ENCODE measurements at regions not wholly inside any gene's neighbourhood (a gene's known extent, or its start where the extent isn't known, plus 50 kb on each side); places are given as distances from the start of the nearest gene placed in this dataset.

- TF ChIP-seq CTCF (IDR thresholded peaks at IDR 0.05): no peak
- no peak for DNase-seq
- no peaks in the 10 kb centered on the region for H3K9me3 Mint-ChIP-seq
- H3K27ac Mint-ChIP-seq: no peak overlapping the region
- H3K27me3 Mint-ChIP-seq (ENCODE audit: insufficient read depth): peaks cover 17% of the 10 kb centered on the region; the same call in 1 of the 2 replicates
- no peak overlapping the region for H3K4me3 Mint-ChIP-seq
- 0 out of 2 replicates have a peak, but pooled peaks cover 7% of the 10 kb centered on the region for H3K4me1 Mint-ChIP-seq (ENCODE audit: low read depth)
- no peaks in the 10 kb centered on the region for H3K36me3 Mint-ChIP-seq (ENCODE audit: low read depth)
These were observed 87.0 kb downstream of the EFNB1 start for GRCh38 chrX:68915778-68916177.

- DNase-seq: no peak
- H3K27me3 Mint-ChIP-seq (ENCODE audit: insufficient read depth): peaks cover 20% of the 10 kb centered on the region
- TF ChIP-seq CTCF (IDR thresholded peaks at IDR 0.05): no peak
- H3K4me1 Mint-ChIP-seq (ENCODE audit: low read depth): 0 out of 2 replicates have a peak, but pooled peaks cover 7% of the 10 kb centered on the region
- H3K4me3 Mint-ChIP-seq: no peak overlapping the region
- H3K9me3 Mint-ChIP-seq: no peaks in the 10 kb centered on the region
- H3K27ac Mint-ChIP-seq: no peak overlapping the region
- H3K36me3 Mint-ChIP-seq (ENCODE audit: low read depth): no peaks in the 10 kb centered on the region
These were observed 85.7 kb downstream of the EFNB1 start for GRCh38 chrX:68914479-68914946.

DNA sequence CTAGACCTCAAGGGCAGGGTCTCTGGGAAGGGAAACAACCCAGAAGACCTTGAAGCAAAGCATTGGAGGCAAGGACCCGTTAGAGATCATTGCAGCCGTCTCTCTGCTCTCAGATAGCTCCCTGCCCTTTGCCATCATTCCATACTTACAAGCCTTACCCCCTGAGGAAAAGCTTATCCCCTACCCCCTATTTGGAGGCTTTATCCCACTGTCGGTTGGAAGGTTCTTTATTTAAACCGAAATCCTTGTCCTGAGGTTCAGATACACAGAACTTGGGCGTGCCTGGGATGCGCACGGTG lies 84.4 kb downstream of the EFNB1 start:
- Mint-ChIP-seq H3K9me3 (no peaks in the 10 kb centered on the region), H3K27ac (no peak overlapping the region), H3K4me1 (ENCODE audit: low read depth) (0 out of 2 replicates have a peak, but pooled peaks cover 7% of the 10 kb centered on the region), H3K27me3 (ENCODE audit: insufficient read depth) (peaks cover 16% of the 10 kb centered on the region), H3K36me3 (ENCODE audit: low read depth) (no peaks in the 10 kb centered on the region), H3K4me3 (no peak overlapping the region)
- TF ChIP-seq CTCF (IDR thresholded peaks at IDR 0.05): no peak
- DNase-seq: no peak

GRCh38 chrX:68912113-68912512 lies 83.3 kb downstream of the EFNB1 start:
- Mint-ChIP-seq H3K27ac (no peak overlapping the region), H3K4me1 (ENCODE audit: low read depth) (0 out of 2 replicates have a peak, but pooled peaks cover 7% of the 10 kb centered on the region), H3K4me3 (no peak overlapping the region), H3K9me3 (no peaks in the 10 kb centered on the region), H3K36me3 (ENCODE audit: low read depth) (no peaks in the 10 kb centered on the region), H3K27me3 (ENCODE audit: insufficient read depth) (peaks cover 14% of the 10 kb centered on the region)
- no peak for DNase-seq
- no peak for TF ChIP-seq CTCF (IDR thresholded peaks at IDR 0.05)

DNA sequence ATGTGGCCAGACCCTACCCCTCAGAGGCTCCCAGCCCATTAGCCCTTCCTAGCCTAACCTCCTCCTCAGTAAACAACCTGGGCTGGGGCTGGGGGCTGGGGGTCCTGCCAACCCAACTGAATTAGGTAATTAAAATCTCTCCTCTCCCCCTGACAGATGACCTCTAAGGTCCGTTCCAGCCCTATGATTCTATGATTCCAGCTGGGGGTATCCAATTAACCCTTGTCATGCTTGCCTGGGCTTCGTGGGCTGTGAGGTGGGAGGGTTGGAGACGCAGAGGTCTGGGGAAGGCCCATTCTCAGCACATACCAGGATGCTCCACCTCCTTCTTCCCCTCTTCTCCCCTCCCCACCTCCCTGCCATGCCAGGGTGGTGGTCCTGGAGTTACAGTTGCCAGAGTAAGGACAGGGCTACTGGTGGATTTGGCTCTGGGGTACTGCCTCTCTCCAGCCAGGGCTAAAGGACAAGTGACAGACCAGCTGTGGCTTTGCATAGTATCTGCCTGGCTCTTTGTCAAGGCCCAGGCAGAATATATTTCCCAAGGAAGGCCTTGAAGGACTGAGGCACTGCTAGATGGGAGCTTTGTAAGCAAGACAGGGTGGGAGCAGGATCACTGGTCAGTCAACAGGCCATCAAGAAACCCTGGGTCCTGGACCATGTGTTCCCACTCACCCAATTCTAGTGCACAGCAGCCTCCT lies 82.1 kb downstream of the EFNB1 start:
- Mint-ChIP-seq H3K9me3 (no peaks in the 10 kb centered on the region), H3K27ac (no peak overlapping the region), H3K4me3 (no peak overlapping the region), H3K36me3 (ENCODE audit: low read depth) (no peaks in the 10 kb centered on the region), H3K27me3 (ENCODE audit: insufficient read depth) (peaks cover 13% of the 10 kb centered on the region), H3K4me1 (ENCODE audit: low read depth) (0 out of 2 replicates have a peak, but pooled peaks cover 7% of the 10 kb centered on the region)
- DNase-seq: no peak
- TF ChIP-seq CTCF (IDR thresholded peaks at IDR 0.05): no peak

Measured in HFFc6 (cell line).